Smooth muscle cell (in vitro differentiated cells): ENCODE measurements at regions not wholly inside any gene's neighbourhood (a gene's known extent, or its start where the extent isn't known, plus 50 kb on each side); places are given as distances from the start of the nearest gene placed in this dataset.
"Not testable (repeated sequence)": the region's sequence is repeated elsewhere in the genome, so short reads cannot be mapped to it uniquely, and the experiment has no call there.

Source experiments
- DNase-seq: peaks from one replicate; lab custom pipeline; 2025; ENCODE audit not compliant: unreplicated experiment; lab: John Stamatoyannopoulos, UW
- H2AFZ ChIP-seq: fragments of 200-600 bp; sonication (generic); 2 replicates; pipeline ENCODE4 v1.6.0; 2016; ENCODE audit warnings: antibody characterized with exemption, low read depth, mild to moderate bottlenecking
- H3F3A ChIP-seq: fragments of 200-600 bp; sonication (generic); 2 replicates; pipeline ENCODE4 v1.6.0; 2017; ENCODE audit warnings: antibody characterized with exemption, low read depth
- H3K27ac ChIP-seq: fragments of 200-600 bp; sonication (generic); 2 replicates; pipeline ENCODE4 v1.5.1; 2016; ENCODE audit warnings: low read depth, mild to moderate bottlenecking
- H3K27me3 ChIP-seq: fragments of 200-600 bp; sonication (generic); 2 replicates; pipeline ENCODE4 v1.6.1; 2016; ENCODE audit warnings: low read depth, mild to moderate bottlenecking
- H3K36me3 ChIP-seq: fragments of 200-600 bp; sonication (generic); 2 replicates; pipeline ENCODE4 v1.5.1; 2016; ENCODE audit warnings: low read depth
- H3K4me1 ChIP-seq: fragments of 200-600 bp; sonication (generic); 2 replicates; pipeline ENCODE4 v1.5.1; 2016; ENCODE audit warnings: low read depth
- H3K4me2 ChIP-seq: fragments of 200-600 bp; sonication (generic); 2 replicates; pipeline ENCODE4 v1.6.0; 2016; ENCODE audit warnings: mild to moderate bottlenecking
- H3K4me3 ChIP-seq: fragments of 200-600 bp; sonication (generic); 2 replicates; pipeline ENCODE4 v1.5.1; 2016; ENCODE audit warnings: mild to moderate bottlenecking
- H3K79me2 ChIP-seq: fragments of 200-600 bp; sonication (generic); 2 replicates; pipeline ENCODE4 v1.6.0; 2016; ENCODE audit warnings: low read depth, mild to moderate bottlenecking
- H3K9ac ChIP-seq: fragments of 200-600 bp; sonication (generic); 2 replicates; pipeline ENCODE4 v1.6.0; 2016; ENCODE audit warnings: low read depth
- H3K9me3 ChIP-seq: fragments of 200-600 bp; sonication (generic); replicated peaks from 2 replicates; pipeline ENCODE4 v1.5.1; 2016; ENCODE audit warnings: low read depth
- H4K20me1 ChIP-seq: fragments of 200-600 bp; sonication (generic); 2 replicates; pipeline ENCODE4 v1.6.0; 2016; ENCODE audit warnings: low read depth
- CTCF ChIP-seq: fragments of 200-600 bp; sonication (generic); IDR thresholded peaks from 2 replicates; pipeline ENCODE4 v1.5.1; 2017; ENCODE audit warnings: borderline replicate concordance, mild to moderate bottlenecking, antibody characterized with exemption; ENCODE audit not compliant: insufficient read depth, poor library complexity, severe bottlenecking
- WGBS: methylation state at CpG from one replicate; pipeline ENCODE4 v1.1.7; 2016; ENCODE audit warnings: low lambda C conversion rate; 5-methylcytosine and 5-hydroxymethylcytosine counted together

- 78% methylated on average over 2 of the region's 2 CpGs for WGBS
- no peak for TF ChIP-seq CTCF
These were observed 185.8 kb upstream of the NR2F2 start for GRCh38 chr15:96144734-96145133.

GRCh38 chr15:96146726-96147125, 183.8 kb upstream of the NR2F2 start:
- H2AFZ ChIP-seq: no peak overlapping the region
- H3K27ac ChIP-seq: no peak overlapping the region
- no peak overlapping the region for H3K4me3 ChIP-seq
- WGBS: 64% methylated on average over 6 of the region's 6 CpGs
- no peak for DNase-seq
- no peaks in the 10 kb centered on the region for H3K79me2 ChIP-seq
- H3K27me3 ChIP-seq: peaks cover 24% of the 10 kb centered on the region
- no peak for TF ChIP-seq CTCF
- no peak overlapping the region for H3K9ac ChIP-seq
- H4K20me1 ChIP-seq: no peaks in the 10 kb centered on the region
- H3K4me1 ChIP-seq: no peaks in the 10 kb centered on the region
- H3F3A ChIP-seq: no peaks in the 10 kb centered on the region
- H3K9me3 ChIP-seq: no peaks in the 10 kb centered on the region
- H3K4me2 ChIP-seq: no peak overlapping the region
- no peaks in the 10 kb centered on the region for H3K36me3 ChIP-seq

More at GRCh38 chr15:96144734-96145133, 185.8 kb upstream of the NR2F2 start:
- no peaks in the 10 kb centered on the region for H3K4me1 ChIP-seq
- no peak overlapping the region for H3K9ac ChIP-seq
- no peaks in the 10 kb centered on the region for H3F3A ChIP-seq
- DNase-seq: no peak
- H3K79me2 ChIP-seq: no peaks in the 10 kb centered on the region
- no peak overlapping the region for H2AFZ ChIP-seq
- H3K4me2 ChIP-seq: no peak overlapping the region
- peaks cover 24% of the 10 kb centered on the region for H3K27me3 ChIP-seq
- H3K27ac ChIP-seq: no peak overlapping the region
- H4K20me1 ChIP-seq: no peaks in the 10 kb centered on the region
- H3K4me3 ChIP-seq: no peak overlapping the region
- H3K36me3 ChIP-seq: no peaks in the 10 kb centered on the region
- H3K9me3 ChIP-seq: no peaks in the 10 kb centered on the region

GRCh38 chr15:96147267-96147666, 183.2 kb upstream of the NR2F2 start:
- 96% methylated on average over 3 of the region's 3 CpGs for WGBS
- Histone ChIP-seq H3K4me3 (no peak overlapping the region), H3K9ac (no peak overlapping the region), H3K4me1 (no peaks in the 10 kb centered on the region), H3F3A (no peaks in the 10 kb centered on the region), H3K27me3 (peaks cover 24% of the 10 kb centered on the region), H3K79me2 (no peaks in the 10 kb centered on the region), H3K4me2 (no peak overlapping the region), H3K27ac (no peak overlapping the region), H3K36me3 (no peaks in the 10 kb centered on the region), H2AFZ (no peak overlapping the region), H3K9me3 (no peaks in the 10 kb centered on the region), H4K20me1 (no peaks in the 10 kb centered on the region)
- TF ChIP-seq CTCF: no peak
- DNase-seq: no peak

- Histone ChIP-seq H3K9me3 (no peaks in the 10 kb centered on the region), H3F3A (no peaks in the 10 kb centered on the region), H3K4me2 (no peak overlapping the region), H2AFZ (no peak overlapping the region), H3K9ac (no peak overlapping the region), H3K79me2 (no peaks in the 10 kb centered on the region), H3K27me3 (peaks cover 7% of the 10 kb centered on the region), H4K20me1 (no peaks in the 10 kb centered on the region), H3K27ac (no peak overlapping the region), H3K4me3 (no peak overlapping the region), H3K36me3 (no peaks in the 10 kb centered on the region), H3K4me1 (no peaks in the 10 kb centered on the region)
- WGBS: 87% methylated on average over 7 of the region's 7 CpGs
- no peak for TF ChIP-seq CTCF
- DNase-seq: no peak
These were observed 180.2 kb upstream of the NR2F2 start for GRCh38 chr15:96150254-96150653.

GRCh38 chr15:96151749-96152148, 178.8 kb upstream of the NR2F2 start:
- H3K27ac ChIP-seq, H4K20me1 ChIP-seq, H3K36me3 ChIP-seq, H3K4me2 ChIP-seq, DNase-seq, H3K4me3 ChIP-seq, H3K9me3 ChIP-seq, H3K27me3 ChIP-seq, H2AFZ ChIP-seq, H3K4me1 ChIP-seq, H3K9ac ChIP-seq, H3F3A ChIP-seq, H3K79me2 ChIP-seq: not testable (repeated sequence)
- 45% methylated on average over 8 of the region's 8 CpGs for WGBS
